MM.1S (cell line): ENCODE measurements at regions not wholly inside any gene's neighbourhood (a gene's known extent, or its start where the extent isn't known, plus 50 kb on each side); places are given as distances from the start of the nearest gene placed in this dataset.

Experiments used
- CTCF ChIP-seq: fragments of 300-600 bp; sonication (generic); IDR thresholded peaks from 2 replicates; pipeline ENCODE4 v1.5.1; 2016; ENCODE audit warnings: antibody characterized with exemption, low read length, mixed read lengths
- EZH2 ChIP-seq: fragments of 300-600 bp; sonication (generic); optimal IDR thresholded peaks from 2 replicates; pipeline ENCODE3; 2017; ENCODE audit warnings: low read depth, mild to moderate bottlenecking, antibody characterized with exemption, low read length, mixed read lengths
- EZH2phosphoT487 ChIP-seq: fragments of 300-600 bp; sonication (generic); IDR thresholded peaks from 2 replicates; pipeline ENCODE4 v1.6.1; 2018; ENCODE audit warnings: antibody characterized with exemption, low read length

DNA sequence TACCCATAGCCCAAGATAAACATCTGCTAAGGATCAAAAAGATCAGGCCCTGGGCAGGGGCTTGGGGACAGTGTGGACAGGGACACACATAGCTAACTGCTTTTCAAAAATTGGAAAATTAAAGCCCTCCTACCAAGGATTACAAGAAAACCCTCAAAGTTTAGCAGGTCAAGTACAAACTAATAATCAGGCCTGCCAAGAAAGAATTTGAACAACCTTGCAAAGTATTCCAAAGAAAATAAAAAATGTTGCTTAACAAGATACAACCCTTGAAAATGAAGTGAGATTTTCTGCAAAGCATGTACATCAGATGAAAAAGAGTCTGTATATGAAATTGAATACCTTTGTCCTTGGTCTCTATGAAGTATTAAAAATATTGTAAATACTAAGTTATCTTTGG is 67.3 kb downstream of the KLF12 start:
- TF ChIP-seq CTCF (no peak), EZH2phosphoT487 (no peak), EZH2 (no peak)
